ENCODE measurements at regions not wholly inside any gene's neighbourhood (a gene's known extent, or its start where the extent isn't known, plus 50 kb on each side); places are given as distances from the start of the nearest gene placed in this dataset.
A peak's percentile ranks its signal among the peaks of the same experiment; 100 is the strongest.

DNA sequence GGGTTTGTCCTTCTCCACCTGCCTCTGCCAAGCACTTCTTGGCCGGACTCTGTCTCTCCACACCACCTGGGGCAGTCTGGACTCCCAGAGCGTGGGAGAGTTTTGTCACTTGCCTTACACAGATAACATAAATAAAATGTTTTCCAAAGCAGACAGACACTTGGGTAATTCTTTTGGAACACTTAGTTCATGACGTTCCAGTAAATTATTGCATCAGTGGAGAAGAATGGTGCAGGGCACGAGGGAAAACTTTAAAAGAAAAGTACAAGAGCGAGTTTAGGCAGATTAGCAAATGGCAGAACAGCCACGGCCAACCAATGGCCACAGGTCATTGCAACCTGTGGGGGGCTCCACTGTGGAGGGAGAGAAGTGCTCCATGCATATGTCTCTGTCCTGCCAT is 170.6 kb upstream of the GRB10 start:
- peak overlapping the region; percentile 50 for H2AFZ ChIP-seq (ENCODE audit: low read length, unreplicated experiment)
- H3K79me2 ChIP-seq (ENCODE audit: control insufficient read depth, insufficient read depth, low read length, unreplicated experiment) = no peaks in the 10 kb centered on the region
- H3K4me1 ChIP-seq (ENCODE audit: control insufficient read depth, insufficient read depth, low read length, unreplicated experiment) = peaks cover 24% of the 10 kb centered on the region
- 0 out of 2 replicates have a peak, but pooled peaks cover 5% of the 10 kb centered on the region for H3K36me3 ChIP-seq (ENCODE audit: insufficient read depth, low read length)
- H3K4me3 ChIP-seq (ENCODE audit: low read depth, low read length) = no peak overlapping the region
- H3K27ac ChIP-seq (ENCODE audit: low read depth, low read length) = peak overlapping the region; percentile 51; the same call in 1 of the 2 replicates
- no peaks in the 10 kb centered on the region for H3K27me3 ChIP-seq (ENCODE audit: insufficient read depth, low read length)

GRCh38 chr7:50952544-50952943 is 169.8 kb upstream of the GRB10 start:
- Histone ChIP-seq H2AFZ (ENCODE audit: low read length, unreplicated experiment) (no peak overlapping the region), H3K27me3 (ENCODE audit: insufficient read depth, low read length) (no peaks in the 10 kb centered on the region), H3K4me3 (ENCODE audit: low read depth, low read length) (no peak overlapping the region), H3K79me2 (ENCODE audit: control insufficient read depth, insufficient read depth, low read length, unreplicated experiment) (no peaks in the 10 kb centered on the region), H3K27ac (ENCODE audit: low read depth, low read length) (no peak overlapping the region), H3K36me3 (ENCODE audit: insufficient read depth, low read length) (0 out of 2 replicates have a peak, but pooled peaks cover 5% of the 10 kb centered on the region), H3K4me1 (ENCODE audit: control insufficient read depth, insufficient read depth, low read length, unreplicated experiment) (peaks cover 24% of the 10 kb centered on the region)

GRCh38 chr7:50952120-50952519 is 169.4 kb upstream of the GRB10 start:
- Histone ChIP-seq H3K4me3 (ENCODE audit: low read depth, low read length) (no peak overlapping the region), H3K4me1 (ENCODE audit: control insufficient read depth, insufficient read depth, low read length, unreplicated experiment) (peaks cover 24% of the 10 kb centered on the region), H3K79me2 (ENCODE audit: control insufficient read depth, insufficient read depth, low read length, unreplicated experiment) (no peaks in the 10 kb centered on the region), H3K27me3 (ENCODE audit: insufficient read depth, low read length) (no peaks in the 10 kb centered on the region), H2AFZ (ENCODE audit: low read length, unreplicated experiment) (no peak overlapping the region), H3K36me3 (ENCODE audit: insufficient read depth, low read length) (0 out of 2 replicates have a peak, but pooled peaks cover 5% of the 10 kb centered on the region), H3K27ac (ENCODE audit: low read depth, low read length) (no peak overlapping the region)

- no peaks in the 10 kb centered on the region for H3K27me3 ChIP-seq (ENCODE audit: insufficient read depth, low read length)
- H3K4me3 ChIP-seq (ENCODE audit: low read depth, low read length) = no peak overlapping the region
- H2AFZ ChIP-seq (ENCODE audit: low read length, unreplicated experiment) = no peak overlapping the region
- H3K79me2 ChIP-seq (ENCODE audit: control insufficient read depth, insufficient read depth, low read length, unreplicated experiment) = no peaks in the 10 kb centered on the region
- H3K27ac ChIP-seq (ENCODE audit: low read depth, low read length) = no peak overlapping the region
- no peaks in the 10 kb centered on the region for H3K4me1 ChIP-seq (ENCODE audit: control insufficient read depth, insufficient read depth, low read length, unreplicated experiment)
- no peaks in the 10 kb centered on the region for H3K36me3 ChIP-seq (ENCODE audit: insufficient read depth, low read length)
These were observed 160.8 kb upstream of the GRB10 start for GRCh38 chr7:50943482-50943881.

DNA sequence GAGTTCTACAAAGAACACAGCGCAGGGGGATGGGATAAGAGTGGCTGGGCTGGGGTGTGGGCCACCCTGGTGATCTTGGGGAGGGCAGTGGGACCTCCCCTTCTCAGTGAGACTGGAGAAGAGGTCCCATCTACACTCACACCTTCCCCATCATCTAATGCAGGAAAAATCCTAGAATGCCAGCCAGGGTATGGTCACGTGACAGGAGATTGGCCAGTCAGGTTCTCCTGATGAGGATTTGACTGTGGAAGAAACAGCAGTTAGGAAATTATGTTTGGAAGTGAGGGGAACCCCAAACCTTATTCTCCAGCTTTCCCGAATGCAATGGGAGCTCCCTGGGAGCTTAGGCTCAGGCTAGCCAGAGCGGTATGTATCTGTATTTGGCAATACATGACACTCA is 158.8 kb upstream of the GRB10 start:
- no peak overlapping the region for H2AFZ ChIP-seq (ENCODE audit: low read length, unreplicated experiment)
- H3K79me2 ChIP-seq (ENCODE audit: control insufficient read depth, insufficient read depth, low read length, unreplicated experiment) = no peaks in the 10 kb centered on the region
- no peaks in the 10 kb centered on the region for H3K36me3 ChIP-seq (ENCODE audit: insufficient read depth, low read length)
- no peaks in the 10 kb centered on the region for H3K27me3 ChIP-seq (ENCODE audit: insufficient read depth, low read length)
- H3K27ac ChIP-seq (ENCODE audit: low read depth, low read length) = no peak overlapping the region
- no peaks in the 10 kb centered on the region for H3K4me1 ChIP-seq (ENCODE audit: control insufficient read depth, insufficient read depth, low read length, unreplicated experiment)
- no peak overlapping the region for H3K4me3 ChIP-seq (ENCODE audit: low read depth, low read length)

- H3K4me1 ChIP-seq (ENCODE audit: control insufficient read depth, insufficient read depth, low read length, unreplicated experiment) = no peaks in the 10 kb centered on the region
- no peak overlapping the region for H2AFZ ChIP-seq (ENCODE audit: low read length, unreplicated experiment)
- no peaks in the 10 kb centered on the region for H3K36me3 ChIP-seq (ENCODE audit: insufficient read depth, low read length)
- H3K4me3 ChIP-seq (ENCODE audit: low read depth, low read length) = no peak overlapping the region
- no peaks in the 10 kb centered on the region for H3K27me3 ChIP-seq (ENCODE audit: insufficient read depth, low read length)
- no peaks in the 10 kb centered on the region for H3K79me2 ChIP-seq (ENCODE audit: control insufficient read depth, insufficient read depth, low read length, unreplicated experiment)
- H3K27ac ChIP-seq (ENCODE audit: low read depth, low read length) = no peak overlapping the region
These were observed 157.9 kb upstream of the GRB10 start for GRCh38 chr7:50940621-50941020.

DNA sequence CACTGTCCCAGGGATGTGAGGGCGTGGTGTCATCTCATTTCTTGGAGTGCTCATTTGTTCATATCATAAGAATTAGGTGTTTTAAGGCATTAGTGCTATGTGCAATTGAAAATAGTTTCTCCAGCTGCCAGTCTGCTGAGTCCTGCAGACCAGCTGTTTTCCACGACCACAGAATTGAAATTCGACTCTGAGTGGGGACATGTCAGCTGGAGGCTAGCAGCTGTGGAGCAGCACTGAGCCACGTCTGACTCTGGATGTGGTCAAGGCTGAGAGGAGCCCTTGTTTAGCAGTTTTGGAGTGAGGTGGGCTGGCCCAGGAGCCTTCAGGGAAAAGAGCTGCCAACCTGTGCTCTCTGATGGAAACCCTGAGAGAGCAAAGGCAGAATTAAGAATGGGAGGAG is 156.3 kb upstream of the GRB10 start:
- Histone ChIP-seq H3K4me3 (ENCODE audit: low read depth, low read length) (no peak overlapping the region), H2AFZ (ENCODE audit: low read length, unreplicated experiment) (no peak overlapping the region), H3K27ac (ENCODE audit: low read depth, low read length) (no peak overlapping the region), H3K79me2 (ENCODE audit: control insufficient read depth, insufficient read depth, low read length, unreplicated experiment) (no peaks in the 10 kb centered on the region), H3K36me3 (ENCODE audit: insufficient read depth, low read length) (no peaks in the 10 kb centered on the region), H3K4me1 (ENCODE audit: control insufficient read depth, insufficient read depth, low read length, unreplicated experiment) (no peaks in the 10 kb centered on the region), H3K27me3 (ENCODE audit: insufficient read depth, low read length) (no peaks in the 10 kb centered on the region)

DNA sequence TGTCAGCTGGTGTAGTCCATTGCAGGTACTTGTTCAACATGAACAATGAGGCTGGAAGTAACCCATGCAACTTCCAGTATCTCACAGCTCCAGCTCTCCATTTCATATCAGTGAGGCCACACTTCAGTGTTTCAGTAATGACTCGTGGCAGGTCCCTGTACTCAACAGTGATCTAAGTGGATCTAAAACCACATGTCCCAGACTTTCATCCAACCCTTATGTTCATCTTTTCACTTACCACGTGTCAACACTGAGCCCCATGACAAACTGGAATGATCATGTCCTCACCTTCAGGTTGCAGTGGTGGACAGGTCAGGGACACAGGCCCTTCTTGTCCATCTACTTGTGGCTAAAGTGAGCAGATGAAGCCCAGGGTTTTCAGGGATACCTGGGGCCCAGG is 155.0 kb upstream of the GRB10 start:
- Histone ChIP-seq H3K4me1 (ENCODE audit: control insufficient read depth, insufficient read depth, low read length, unreplicated experiment) (no peaks in the 10 kb centered on the region), H2AFZ (ENCODE audit: low read length, unreplicated experiment) (no peak overlapping the region), H3K36me3 (ENCODE audit: insufficient read depth, low read length) (no peaks in the 10 kb centered on the region), H3K79me2 (ENCODE audit: control insufficient read depth, insufficient read depth, low read length, unreplicated experiment) (no peaks in the 10 kb centered on the region), H3K27me3 (ENCODE audit: insufficient read depth, low read length) (no peaks in the 10 kb centered on the region), H3K27ac (ENCODE audit: low read depth, low read length) (no peak overlapping the region), H3K4me3 (ENCODE audit: low read depth, low read length) (no peak overlapping the region)

- H3K27ac ChIP-seq (ENCODE audit: low read depth, low read length) = no peak overlapping the region
- H2AFZ ChIP-seq (ENCODE audit: low read length, unreplicated experiment) = no peak overlapping the region
- H3K4me3 ChIP-seq (ENCODE audit: low read depth, low read length) = no peak overlapping the region
- no peaks in the 10 kb centered on the region for H3K27me3 ChIP-seq (ENCODE audit: insufficient read depth, low read length)
- H3K36me3 ChIP-seq (ENCODE audit: insufficient read depth, low read length) = no peaks in the 10 kb centered on the region
- H3K4me1 ChIP-seq (ENCODE audit: control insufficient read depth, insufficient read depth, low read length, unreplicated experiment) = no peaks in the 10 kb centered on the region
- H3K79me2 ChIP-seq (ENCODE audit: control insufficient read depth, insufficient read depth, low read length, unreplicated experiment) = no peaks in the 10 kb centered on the region
These were observed 143.4 kb upstream of the GRB10 start for GRCh38 chr7:50926049-50926448.

- no peak overlapping the region for H3K4me3 ChIP-seq (ENCODE audit: low read depth, low read length)
- no peaks in the 10 kb centered on the region for H3K79me2 ChIP-seq (ENCODE audit: control insufficient read depth, insufficient read depth, low read length, unreplicated experiment)
- no peaks in the 10 kb centered on the region for H3K4me1 ChIP-seq (ENCODE audit: control insufficient read depth, insufficient read depth, low read length, unreplicated experiment)
- H3K36me3 ChIP-seq (ENCODE audit: insufficient read depth, low read length) = no peaks in the 10 kb centered on the region
- peaks cover 15% of the 10 kb centered on the region; the same call in 1 of the 2 replicates for H3K27me3 ChIP-seq (ENCODE audit: insufficient read depth, low read length)
- H2AFZ ChIP-seq (ENCODE audit: low read length, unreplicated experiment) = no peak overlapping the region
- H3K27ac ChIP-seq (ENCODE audit: low read depth, low read length) = no peak overlapping the region
These were observed 140.8 kb upstream of the GRB10 start for GRCh38 chr7:50923476-50923875.

DNA sequence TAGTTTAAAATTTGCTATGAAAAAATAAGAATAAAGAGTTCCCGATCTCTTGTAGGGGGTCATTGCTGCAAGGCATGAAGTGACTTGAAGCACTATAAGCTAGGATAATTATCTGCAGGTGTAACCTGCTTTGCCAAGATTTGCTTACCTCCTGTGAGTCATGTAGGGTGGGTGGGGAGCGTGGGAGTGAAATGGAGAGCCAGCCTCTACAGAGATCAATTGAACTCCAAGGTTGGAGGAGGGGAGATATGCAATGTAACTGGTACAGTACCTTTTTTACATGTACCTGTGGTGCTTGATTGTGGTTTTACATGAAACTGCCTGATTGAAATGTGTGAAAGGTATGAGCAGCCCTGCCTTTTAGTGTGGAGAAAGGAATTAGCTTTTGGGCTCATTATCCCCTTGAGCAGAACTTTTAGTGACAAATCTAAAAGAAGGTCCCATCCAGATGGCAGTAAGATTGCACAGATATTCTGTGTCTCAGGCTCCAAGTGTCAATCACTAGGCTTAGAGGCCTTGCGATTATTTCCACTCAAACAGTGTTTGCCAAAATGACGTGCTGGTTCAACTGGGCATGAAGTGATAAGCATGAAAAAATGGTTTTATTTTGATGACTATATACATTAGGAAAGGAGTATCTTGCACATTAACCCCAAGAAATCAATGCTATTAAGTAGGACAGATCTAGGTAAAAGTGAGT is 138.6 kb upstream of the GRB10 start:
- no peaks in the 10 kb centered on the region for H3K79me2 ChIP-seq (ENCODE audit: control insufficient read depth, insufficient read depth, low read length, unreplicated experiment)
- H3K27ac ChIP-seq (ENCODE audit: low read depth, low read length) = no peak overlapping the region
- H3K4me3 ChIP-seq (ENCODE audit: low read depth, low read length) = no peak overlapping the region
- H3K27me3 ChIP-seq (ENCODE audit: insufficient read depth, low read length) = peaks cover 15% of the 10 kb centered on the region; the same call in 1 of the 2 replicates
- no peaks in the 10 kb centered on the region for H3K4me1 ChIP-seq (ENCODE audit: control insufficient read depth, insufficient read depth, low read length, unreplicated experiment)
- no peaks in the 10 kb centered on the region for H3K36me3 ChIP-seq (ENCODE audit: insufficient read depth, low read length)
- H2AFZ ChIP-seq (ENCODE audit: low read length, unreplicated experiment) = no peak overlapping the region

Measured in ACC112 (cell line).